ENCODE measurements at regions not wholly inside any gene's neighbourhood (a gene's known extent, or its start where the extent isn't known, plus 50 kb on each side); places are given as distances from the start of the nearest gene placed in this dataset.

DNA sequence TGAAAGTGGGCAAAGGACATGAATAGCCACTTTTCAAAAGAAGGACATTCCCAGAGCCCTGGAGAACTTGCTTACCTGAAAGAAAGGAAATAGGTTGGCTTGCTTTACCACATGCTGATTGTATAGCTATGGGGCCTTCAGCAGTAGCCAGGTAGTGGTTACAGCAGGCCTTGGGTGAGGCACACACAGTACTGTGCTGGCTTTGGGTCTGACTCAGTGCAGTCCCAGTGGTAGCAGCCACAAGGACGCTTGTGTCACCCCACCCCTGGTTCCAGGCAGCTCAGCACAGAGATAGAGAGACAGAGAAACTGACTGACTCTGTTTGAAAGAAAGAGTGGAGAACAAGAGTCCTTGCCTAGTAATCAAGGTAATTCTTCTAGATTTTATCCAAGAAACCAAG lies 201.0 kb upstream of the EYS start:
- no peaks in the 10 kb centered on the region for H3K4me1 ChIP-seq (ENCODE audit: control insufficient read depth in 5 of 5, insufficient read depth in 5 of 5, low read length in 5 of 5)
- peaks cover 0 to 6% (median 3%) of the 10 kb centered on the region in 5 donors for H3K9me3 ChIP-seq (ENCODE audit: control insufficient read depth in 5 of 5, low read length in 5 of 5)
- no peak overlapping the region for H3K27ac ChIP-seq (ENCODE audit: low read depth, low read length)
- no peaks in the 10 kb centered on the region for H3K27me3 ChIP-seq (ENCODE audit: control insufficient read depth in 5 of 5, insufficient read depth in 4 of 5, low read length in 5 of 5)
- H3K4me3 ChIP-seq (ENCODE audit: low read depth in 1 of 5, low read length in 5 of 5), result no peak overlapping the region
- H3K9ac ChIP-seq (ENCODE audit: low read length in 5 of 5), result no peak overlapping the region
- H3K36me3 ChIP-seq (ENCODE audit: control insufficient read depth in 5 of 5, insufficient read depth in 5 of 5, low read length in 5 of 5), result no peaks in the 10 kb centered on the region

- H3K9me3 ChIP-seq (ENCODE audit: control insufficient read depth in 5 of 5, low read length in 5 of 5), result no peaks in the 10 kb centered on the region
- H3K9ac ChIP-seq (ENCODE audit: low read length in 5 of 5), result no peak overlapping the region
- peaks cover 0 to 2% (median 0%) of the 10 kb centered on the region in 5 donors for H3K4me1 ChIP-seq (ENCODE audit: control insufficient read depth in 5 of 5, insufficient read depth in 5 of 5, low read length in 5 of 5)
- no peaks in the 10 kb centered on the region for H3K27me3 ChIP-seq (ENCODE audit: control insufficient read depth in 5 of 5, insufficient read depth in 4 of 5, low read length in 5 of 5)
- H3K36me3 ChIP-seq (ENCODE audit: control insufficient read depth in 5 of 5, insufficient read depth in 5 of 5, low read length in 5 of 5), result no peaks in the 10 kb centered on the region
- no peak overlapping the region for H3K4me3 ChIP-seq (ENCODE audit: low read depth in 1 of 5, low read length in 5 of 5)
- no peak overlapping the region for H3K27ac ChIP-seq (ENCODE audit: low read depth, low read length)
Observed at GRCh38 chr6:65903992-65904391, 197.0 kb upstream of the EYS start.

GRCh38 chr6:65900928-65901327 lies 193.9 kb upstream of the EYS start:
- H3K9me3 ChIP-seq (ENCODE audit: control insufficient read depth in 5 of 5, low read length in 5 of 5), result peaks cover 0 to 4% (median 0%) of the 10 kb centered on the region in 5 donors
- no peak overlapping the region for H3K4me3 ChIP-seq (ENCODE audit: low read depth in 1 of 5, low read length in 5 of 5)
- H3K27me3 ChIP-seq (ENCODE audit: control insufficient read depth in 5 of 5, insufficient read depth in 4 of 5, low read length in 5 of 5), result no peaks in the 10 kb centered on the region
- H3K27ac ChIP-seq (ENCODE audit: low read depth, low read length), result no peak overlapping the region
- no peaks in the 10 kb centered on the region for H3K36me3 ChIP-seq (ENCODE audit: control insufficient read depth in 5 of 5, insufficient read depth in 5 of 5, low read length in 5 of 5)
- no peak overlapping the region for H3K9ac ChIP-seq (ENCODE audit: low read length in 5 of 5)
- peaks cover 0 to 2% (median 0%) of the 10 kb centered on the region in 5 donors for H3K4me1 ChIP-seq (ENCODE audit: control insufficient read depth in 5 of 5, insufficient read depth in 5 of 5, low read length in 5 of 5)

- Histone ChIP-seq H3K9ac (ENCODE audit: low read length in 5 of 5) (no peak overlapping the region), H3K36me3 (ENCODE audit: control insufficient read depth in 5 of 5, insufficient read depth in 5 of 5, low read length in 5 of 5) (no peaks in the 10 kb centered on the region), H3K4me3 (ENCODE audit: low read depth in 1 of 5, low read length in 5 of 5) (no peak overlapping the region)
Observed at GRCh38 chr6:65896140-65896539, 189.1 kb upstream of the EYS start.

GRCh38 chr6:65876668-65877067 lies 169.6 kb upstream of the EYS start:
- Histone ChIP-seq H3K36me3 (ENCODE audit: control insufficient read depth in 5 of 5, insufficient read depth in 5 of 5, low read length in 5 of 5) (no peaks in the 10 kb centered on the region), H3K4me3 (ENCODE audit: low read depth in 1 of 5, low read length in 5 of 5) (no peak overlapping the region), H3K9ac (ENCODE audit: low read length in 5 of 5) (no peak overlapping the region), H3K27me3 (ENCODE audit: control insufficient read depth in 5 of 5, insufficient read depth in 4 of 5, low read length in 5 of 5) (no peaks in the 10 kb centered on the region), H3K9me3 (ENCODE audit: control insufficient read depth in 5 of 5, low read length in 5 of 5) (peaks cover 0 to 3% (median 0%) of the 10 kb centered on the region in 5 donors), H3K4me1 (ENCODE audit: control insufficient read depth in 5 of 5, insufficient read depth in 5 of 5, low read length in 5 of 5) (no peaks in the 10 kb centered on the region), H3K27ac (ENCODE audit: low read depth, low read length) (no peak overlapping the region)

More at GRCh38 chr6:65896140-65896539, 189.1 kb upstream of the EYS start:
- peaks cover 0 to 2% (median 0%) of the 10 kb centered on the region in 5 donors for H3K4me1 ChIP-seq (ENCODE audit: control insufficient read depth in 5 of 5, insufficient read depth in 5 of 5, low read length in 5 of 5)
- no peak overlapping the region for H3K27ac ChIP-seq (ENCODE audit: low read depth, low read length)
- H3K27me3 ChIP-seq (ENCODE audit: control insufficient read depth in 5 of 5, insufficient read depth in 4 of 5, low read length in 5 of 5), result no peaks in the 10 kb centered on the region
- H3K9me3 ChIP-seq (ENCODE audit: control insufficient read depth in 5 of 5, low read length in 5 of 5), result peaks cover 0 to 4% (median 0%) of the 10 kb centered on the region in 5 donors

DNA sequence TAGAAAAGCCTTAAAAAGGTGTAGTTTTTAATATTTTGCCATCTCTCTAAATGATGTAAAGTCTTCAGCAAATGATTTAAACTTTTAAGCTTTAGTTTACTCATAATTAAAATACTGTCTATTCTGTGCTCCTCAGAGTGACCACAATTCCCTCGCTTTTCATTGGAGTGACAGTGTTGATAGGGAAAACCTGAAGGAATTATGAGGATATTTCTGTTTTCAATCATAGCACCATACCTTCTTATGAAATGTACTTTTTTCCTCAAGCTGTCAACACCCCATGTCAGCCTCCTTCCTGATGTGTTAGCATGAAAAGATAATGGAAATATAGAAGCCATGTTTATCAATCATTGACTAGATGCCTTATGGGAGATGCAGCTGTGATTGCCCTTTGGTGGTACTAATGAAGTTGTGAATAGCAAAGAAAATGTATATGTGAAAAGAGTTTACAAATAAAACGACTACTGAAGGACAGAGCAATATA lies 145.4 kb upstream of the EYS start:
- Histone ChIP-seq H3K36me3 (ENCODE audit: control insufficient read depth in 5 of 5, insufficient read depth in 5 of 5, low read length in 5 of 5) (no peaks in the 10 kb centered on the region), H3K4me3 (ENCODE audit: low read depth in 1 of 5, low read length in 5 of 5) (no peak overlapping the region), H3K9ac (ENCODE audit: low read length in 5 of 5) (no peak overlapping the region), H3K4me1 (ENCODE audit: control insufficient read depth in 5 of 5, insufficient read depth in 5 of 5, low read length in 5 of 5) (peaks cover 0 to under 1% (median 0%) of the 10 kb centered on the region in 5 donors), H3K9me3 (ENCODE audit: control insufficient read depth in 5 of 5, low read length in 5 of 5) (no peaks in the 10 kb centered on the region), H3K27ac (ENCODE audit: low read depth, low read length) (no peak overlapping the region), H3K27me3 (ENCODE audit: control insufficient read depth in 5 of 5, insufficient read depth in 4 of 5, low read length in 5 of 5) (no peaks in the 10 kb centered on the region)

GRCh38 chr6:65830151-65830550 lies 123.1 kb upstream of the EYS start:
- H3K27ac ChIP-seq (ENCODE audit: low read depth, low read length), result no peak overlapping the region
- no peaks in the 10 kb centered on the region for H3K9me3 ChIP-seq (ENCODE audit: control insufficient read depth in 5 of 5, low read length in 5 of 5)
- no peaks in the 10 kb centered on the region for H3K27me3 ChIP-seq (ENCODE audit: control insufficient read depth in 5 of 5, insufficient read depth in 4 of 5, low read length in 5 of 5)
- H3K4me3 ChIP-seq (ENCODE audit: low read depth in 1 of 5, low read length in 5 of 5), result no peak overlapping the region
- no peak overlapping the region for H3K9ac ChIP-seq (ENCODE audit: low read length in 5 of 5)
- no peaks in the 10 kb centered on the region for H3K4me1 ChIP-seq (ENCODE audit: control insufficient read depth in 5 of 5, insufficient read depth in 5 of 5, low read length in 5 of 5)
- no peaks in the 10 kb centered on the region for H3K36me3 ChIP-seq (ENCODE audit: control insufficient read depth in 5 of 5, insufficient read depth in 5 of 5, low read length in 5 of 5)

DNA sequence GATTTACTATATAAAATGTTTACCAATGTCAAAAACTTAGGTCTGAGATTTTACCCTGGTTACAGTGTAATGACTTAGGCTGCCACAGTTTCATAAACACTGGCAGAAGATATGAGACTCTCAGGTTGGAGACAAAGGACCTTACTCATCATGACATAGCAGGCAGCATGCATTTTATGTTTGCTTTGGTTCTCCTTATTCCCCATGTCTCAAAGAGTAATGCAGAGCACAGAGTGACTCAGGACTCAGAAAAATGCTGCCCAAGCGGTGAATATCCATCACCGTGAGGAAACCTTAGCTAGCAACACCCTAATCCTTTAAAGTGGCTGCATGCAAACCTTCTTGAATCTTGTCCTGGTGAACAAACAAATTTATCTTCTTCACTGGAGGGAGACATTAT lies 112.1 kb upstream of the EYS start:
- no peak overlapping the region for H3K9ac ChIP-seq (ENCODE audit: low read length in 5 of 5)
- no peaks in the 10 kb centered on the region for H3K4me1 ChIP-seq (ENCODE audit: control insufficient read depth in 5 of 5, insufficient read depth in 5 of 5, low read length in 5 of 5)
- H3K9me3 ChIP-seq (ENCODE audit: control insufficient read depth in 5 of 5, low read length in 5 of 5), result peaks cover 0 to 2% (median 0%) of the 10 kb centered on the region in 5 donors
- H3K27ac ChIP-seq (ENCODE audit: low read depth, low read length), result no peak overlapping the region
- no peaks in the 10 kb centered on the region for H3K36me3 ChIP-seq (ENCODE audit: control insufficient read depth in 5 of 5, insufficient read depth in 5 of 5, low read length in 5 of 5)
- H3K27me3 ChIP-seq (ENCODE audit: control insufficient read depth in 5 of 5, insufficient read depth in 4 of 5, low read length in 5 of 5), result no peaks in the 10 kb centered on the region
- H3K4me3 ChIP-seq (ENCODE audit: low read depth in 1 of 5, low read length in 5 of 5), result no peak overlapping the region

DNA sequence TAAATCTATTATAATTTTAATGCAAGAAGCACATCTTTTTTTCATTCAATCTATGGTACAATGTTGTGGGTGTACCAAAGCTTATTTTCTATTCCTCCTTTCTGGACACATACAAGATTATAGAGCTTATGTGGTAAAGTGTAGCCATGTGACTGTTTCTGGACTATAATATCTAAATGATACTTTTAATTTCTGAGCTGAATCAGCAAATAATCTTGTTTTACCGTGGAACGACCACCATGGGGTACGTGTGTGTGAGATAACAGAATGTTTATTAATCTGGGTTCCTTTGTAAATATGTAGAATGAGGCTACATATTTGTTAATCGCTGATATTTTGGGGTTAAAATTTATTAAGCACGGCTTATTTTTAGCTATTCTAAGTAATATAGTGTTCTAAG lies 111.5 kb upstream of the EYS start:
- Histone ChIP-seq H3K9ac (ENCODE audit: low read length in 5 of 5) (no peak overlapping the region), H3K9me3 (ENCODE audit: control insufficient read depth in 5 of 5, low read length in 5 of 5) (peaks cover 0 to 2% (median 0%) of the 10 kb centered on the region in 5 donors), H3K27ac (ENCODE audit: low read depth, low read length) (no peak overlapping the region), H3K27me3 (ENCODE audit: control insufficient read depth in 5 of 5, insufficient read depth in 4 of 5, low read length in 5 of 5) (no peaks in the 10 kb centered on the region), H3K4me3 (ENCODE audit: low read depth in 1 of 5, low read length in 5 of 5) (no peak overlapping the region), H3K4me1 (ENCODE audit: control insufficient read depth in 5 of 5, insufficient read depth in 5 of 5, low read length in 5 of 5) (no peaks in the 10 kb centered on the region), H3K36me3 (ENCODE audit: control insufficient read depth in 5 of 5, insufficient read depth in 5 of 5, low read length in 5 of 5) (no peaks in the 10 kb centered on the region)

GRCh38 chr6:65816991-65817390 lies 110.0 kb upstream of the EYS start:
- H3K4me3 ChIP-seq (ENCODE audit: low read depth in 1 of 5, low read length in 5 of 5), result no peak overlapping the region
- no peak overlapping the region for H3K27ac ChIP-seq (ENCODE audit: low read depth, low read length)

GRCh38 chr6:65814071-65814470 lies 107.0 kb upstream of the EYS start:
- no peak overlapping the region for H3K4me3 ChIP-seq (ENCODE audit: low read depth in 1 of 5, low read length in 5 of 5)
- no peak overlapping the region for H3K27ac ChIP-seq (ENCODE audit: low read depth, low read length)
- no peak overlapping the region for H3K9ac ChIP-seq (ENCODE audit: low read length in 5 of 5)
- H3K27me3 ChIP-seq (ENCODE audit: control insufficient read depth in 5 of 5, insufficient read depth in 4 of 5, low read length in 5 of 5), result no peaks in the 10 kb centered on the region
- no peaks in the 10 kb centered on the region for H3K9me3 ChIP-seq (ENCODE audit: control insufficient read depth in 5 of 5, low read length in 5 of 5)
- H3K36me3 ChIP-seq (ENCODE audit: control insufficient read depth in 5 of 5, insufficient read depth in 5 of 5, low read length in 5 of 5), result no peaks in the 10 kb centered on the region
- H3K4me1 ChIP-seq (ENCODE audit: control insufficient read depth in 5 of 5, insufficient read depth in 5 of 5, low read length in 5 of 5), result no peaks in the 10 kb centered on the region

More at GRCh38 chr6:65816991-65817390, 110.0 kb upstream of the EYS start:
- no peaks in the 10 kb centered on the region for H3K36me3 ChIP-seq (ENCODE audit: control insufficient read depth in 5 of 5, insufficient read depth in 5 of 5, low read length in 5 of 5)
- H3K9ac ChIP-seq (ENCODE audit: low read length in 5 of 5), result no peak overlapping the region
- H3K9me3 ChIP-seq (ENCODE audit: control insufficient read depth in 5 of 5, low read length in 5 of 5), result peaks cover 0 to 2% (median 0%) of the 10 kb centered on the region in 5 donors
- no peaks in the 10 kb centered on the region for H3K27me3 ChIP-seq (ENCODE audit: control insufficient read depth in 5 of 5, insufficient read depth in 4 of 5, low read length in 5 of 5)
- H3K4me1 ChIP-seq (ENCODE audit: control insufficient read depth in 5 of 5, insufficient read depth in 5 of 5, low read length in 5 of 5), result no peaks in the 10 kb centered on the region

Data from subcutaneous abdominal adipose tissue (tissue), 5 donors.